Endodermal cell (in vitro differentiated cells): ENCODE measurements at regions not wholly inside any gene's neighbourhood (a gene's known extent, or its start where the extent isn't known, plus 50 kb on each side); places are given as distances from the start of the nearest gene placed in this dataset.

Source experiments
- DNase-seq: peaks from one replicate; pipeline ENCODE4 v3.0.0-alpha.2; 2017
- H3K27ac ChIP-seq: 2 replicates; pipeline ENCODE4 v1.5.1; 2013; ENCODE audit warnings: mild to moderate bottlenecking, low read depth, low read length, moderate library complexity
- H3K27me3 ChIP-seq: 2 replicates; pipeline ENCODE4 v1.6.1; 2013; ENCODE audit warnings: mild to moderate bottlenecking, low read length, moderate library complexity; ENCODE audit not compliant: insufficient read depth, control insufficient read depth, poor library complexity, severe bottlenecking
- H3K36me3 ChIP-seq: 2 replicates; pipeline ENCODE4 v1.7.0; 2013; ENCODE audit warnings: mild to moderate bottlenecking, low read length, moderate library complexity; ENCODE audit not compliant: control insufficient read depth, insufficient read depth
- H3K4me1 ChIP-seq: one replicate; pipeline ENCODE4 v1.7.0; 2013; ENCODE audit warnings: low read length; ENCODE audit not compliant: control insufficient read depth, insufficient read depth
- H3K4me3 ChIP-seq: 2 replicates; pipeline ENCODE4 v1.5.1; 2013; ENCODE audit warnings: mild to moderate bottlenecking, low read length, moderate library complexity
- H3K9ac ChIP-seq: 2 replicates; pipeline ENCODE4 v1.6.1; 2013; ENCODE audit warnings: mild to moderate bottlenecking, low read length, moderate library complexity; ENCODE audit not compliant: poor library complexity, severe bottlenecking; ENCODE audit errors: extremely low read depth
- H3K9me3 ChIP-seq: 2 replicates; pipeline ENCODE4 v1.6.1; 2013; ENCODE audit warnings: mild to moderate bottlenecking, low read length, moderate library complexity; ENCODE audit not compliant: control insufficient read depth
- H3K27ac Mint-ChIP-seq: 2 replicates; pipeline ENCODE4 v1.8.0; 2020; ENCODE audit warnings: mixed read lengths
- H3K27me3 Mint-ChIP-seq: 2 replicates; pipeline ENCODE4 v1.8.0; 2021; ENCODE audit warnings: mild to moderate bottlenecking, mixed read lengths; ENCODE audit not compliant: insufficient read depth
- H3K36me3 Mint-ChIP-seq: 2 replicates; pipeline ENCODE4 v1.8.0; 2020; ENCODE audit warnings: low read depth, mixed read lengths
- H3K4me1 Mint-ChIP-seq: 2 replicates; pipeline ENCODE4 v1.8.0; 2020; ENCODE audit warnings: mixed read lengths
- H3K4me3 Mint-ChIP-seq: 2 replicates; pipeline ENCODE4 v1.8.0; 2020; ENCODE audit warnings: mild to moderate bottlenecking, moderate library complexity, mixed read lengths
- H3K9me3 Mint-ChIP-seq: 2 replicates; pipeline ENCODE4 v1.8.0; 2020; ENCODE audit warnings: mild to moderate bottlenecking, mixed read lengths
- WGBS, 2 experiments: methylation state at CpG; one replicate each; pipeline versions ENCODE4 v1.1.5 to v1.1.7; 2013; ENCODE audit warnings: missing lambda C conversion rate in 2 of 2, mixed read lengths in 1 of 2; ENCODE audit not compliant: insufficient coverage in 1 of 2, insufficient read length in 1 of 2; 5-methylcytosine and 5-hydroxymethylcytosine counted together
- TF ChIP-seq, protein P1 (sequence below): fragments of 200-600 bp; sonication (generic); conservative IDR thresholded peaks from 2 replicates; pipeline ENCODE4 v1.5.0; 2021; ENCODE audit warnings: antibody characterized with exemption, mild to moderate bottlenecking

DNA sequence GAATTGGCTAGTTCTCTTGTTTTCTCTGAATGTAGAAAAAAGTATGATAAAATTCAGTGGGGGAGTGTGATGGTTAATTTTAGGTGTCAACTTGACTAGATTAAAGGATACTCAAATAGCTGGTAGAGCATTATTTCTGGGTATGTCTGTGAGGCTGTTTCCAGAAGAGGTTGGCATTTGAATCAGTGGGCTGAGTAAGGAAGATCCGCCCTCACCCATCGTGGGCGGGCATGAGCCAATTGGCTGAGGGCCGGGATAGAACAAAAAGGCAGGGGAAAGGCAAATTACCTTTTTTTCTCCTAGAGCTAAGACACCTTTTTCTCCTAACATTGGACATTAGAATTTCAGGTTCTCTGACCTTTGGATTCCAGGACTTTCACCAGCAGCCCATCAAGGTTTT, 667.6 kb upstream of the SLC8A1 start:
- TF ChIP-seq, protein P1, sequence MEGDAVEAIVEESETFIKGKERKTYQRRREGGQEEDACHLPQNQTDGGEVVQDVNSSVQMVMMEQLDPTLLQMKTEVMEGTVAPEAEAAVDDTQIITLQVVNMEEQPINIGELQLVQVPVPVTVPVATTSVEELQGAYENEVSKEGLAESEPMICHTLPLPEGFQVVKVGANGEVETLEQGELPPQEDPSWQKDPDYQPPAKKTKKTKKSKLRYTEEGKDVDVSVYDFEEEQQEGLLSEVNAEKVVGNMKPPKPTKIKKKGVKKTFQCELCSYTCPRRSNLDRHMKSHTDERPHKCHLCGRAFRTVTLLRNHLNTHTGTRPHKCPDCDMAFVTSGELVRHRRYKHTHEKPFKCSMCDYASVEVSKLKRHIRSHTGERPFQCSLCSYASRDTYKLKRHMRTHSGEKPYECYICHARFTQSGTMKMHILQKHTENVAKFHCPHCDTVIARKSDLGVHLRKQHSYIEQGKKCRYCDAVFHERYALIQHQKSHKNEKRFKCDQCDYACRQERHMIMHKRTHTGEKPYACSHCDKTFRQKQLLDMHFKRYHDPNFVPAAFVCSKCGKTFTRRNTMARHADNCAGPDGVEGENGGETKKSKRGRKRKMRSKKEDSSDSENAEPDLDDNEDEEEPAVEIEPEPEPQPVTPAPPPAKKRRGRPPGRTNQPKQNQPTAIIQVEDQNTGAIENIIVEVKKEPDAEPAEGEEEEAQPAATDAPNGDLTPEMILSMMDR, result no peak
- H3K9ac ChIP-seq, result no peak overlapping the region
- Mint-ChIP-seq H3K4me3 (no peak overlapping the region), H3K36me3 (no peaks in the 10 kb centered on the region), H3K4me1 (no peaks in the 10 kb centered on the region), H3K9me3 (peaks cover 4% of the 10 kb centered on the region), H3K27ac (no peak overlapping the region), H3K27me3 (no peaks in the 10 kb centered on the region)
- no peak overlapping the region for H3K4me3 ChIP-seq
- peaks cover 3% of the 10 kb centered on the region for H3K9me3 ChIP-seq
- no peaks in the 10 kb centered on the region for H3K36me3 ChIP-seq
- 98 to 100% methylated on average over 1 to 4 of the region's 4 CpGs for WGBS, 2 experiments
- no peaks in the 10 kb centered on the region for H3K4me1 ChIP-seq
- DNase-seq, result no peak
- H3K27me3 ChIP-seq, result no peaks in the 10 kb centered on the region
- H3K27ac ChIP-seq, result no peak overlapping the region

DNA sequence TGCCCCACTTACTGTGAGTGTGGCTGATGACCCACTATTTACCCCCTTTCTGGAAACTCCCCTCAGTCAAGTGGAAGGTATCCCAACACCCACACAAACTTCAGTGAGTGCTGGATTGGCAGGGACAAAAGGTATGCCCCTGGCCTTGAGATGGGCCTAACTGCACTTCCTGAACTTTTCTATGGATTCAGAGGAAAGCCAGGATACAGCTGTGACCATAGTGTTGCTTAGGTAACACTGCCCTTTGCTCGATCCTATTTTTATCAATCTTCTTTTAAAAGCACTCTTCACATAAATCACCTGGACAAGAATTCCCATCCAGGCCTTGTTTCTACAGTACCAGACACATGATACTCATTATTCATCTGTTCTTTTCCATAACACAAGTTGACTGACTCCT, 671.5 kb upstream of the SLC8A1 start:
- H3K27me3 Mint-ChIP-seq, result no peaks in the 10 kb centered on the region
- Histone ChIP-seq H3K27ac (no peak overlapping the region), H3K9me3 (peaks cover 12% of the 10 kb centered on the region), H3K4me1 (no peaks in the 10 kb centered on the region), H3K9ac (no peak overlapping the region), H3K27me3 (no peaks in the 10 kb centered on the region), H3K36me3 (no peaks in the 10 kb centered on the region), H3K4me3 (no peak overlapping the region)
- no peaks in the 10 kb centered on the region for H3K4me1 Mint-ChIP-seq
- peaks cover 3% of the 10 kb centered on the region for H3K36me3 Mint-ChIP-seq
- peaks cover 14% of the 10 kb centered on the region for H3K9me3 Mint-ChIP-seq
- 93 to 100% methylated on average over 1 of the region's 1 CpG for WGBS, 2 experiments
- DNase-seq, result no peak
- H3K4me3 Mint-ChIP-seq, result no peak overlapping the region
- H3K27ac Mint-ChIP-seq, result no peak overlapping the region
- TF ChIP-seq, protein P1, result no peak

DNA sequence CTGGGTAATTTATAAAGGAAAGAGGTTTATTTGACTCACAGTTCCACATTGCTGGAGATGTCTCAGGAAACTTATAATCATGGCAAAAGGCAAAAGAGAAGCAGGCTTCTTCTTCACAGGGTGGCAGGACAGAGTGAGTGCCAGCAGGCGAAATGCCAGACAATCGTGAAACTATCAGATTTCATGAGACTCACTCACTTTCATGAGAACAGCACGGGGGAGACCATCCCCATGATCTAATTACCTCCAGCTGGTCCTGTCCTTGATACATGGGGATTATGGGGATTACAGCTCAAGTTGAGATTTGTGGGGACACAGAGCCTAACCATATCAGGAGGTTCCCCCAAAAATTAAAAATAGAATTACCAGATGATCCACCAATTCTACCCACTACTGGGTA, 675.5 kb upstream of the SLC8A1 start:
- Histone ChIP-seq H3K9me3 (peaks cover 12% of the 10 kb centered on the region), H3K4me3 (no peak overlapping the region), H3K27ac (no peak overlapping the region), H3K9ac (no peak overlapping the region), H3K36me3 (no peaks in the 10 kb centered on the region), H3K27me3 (no peaks in the 10 kb centered on the region), H3K4me1 (no peaks in the 10 kb centered on the region)
- TF ChIP-seq, protein P1, result no peak
- Mint-ChIP-seq H3K9me3 (peaks cover 14% of the 10 kb centered on the region), H3K4me1 (no peaks in the 10 kb centered on the region), H3K4me3 (no peak overlapping the region), H3K36me3 (peaks cover 3% of the 10 kb centered on the region), H3K27me3 (no peaks in the 10 kb centered on the region), H3K27ac (no peak overlapping the region)
- 43 to 59% methylated on average over 2 to 3 of the region's 3 CpGs for WGBS, 2 experiments
- DNase-seq, result no peak
